Parathyroid adenoma (tissue), 2 donors: ENCODE measurements at regions not wholly inside any gene's neighbourhood (a gene's known extent, or its start where the extent isn't known, plus 50 kb on each side); places are given as distances from the start of the nearest gene placed in this dataset.

Experiments used
- H2AFZ ChIP-seq: fragments of 300-600 bp; sonication (generic); one replicate; pipeline ENCODE4 v1.7.0; 2017; ENCODE audit warnings: antibody characterized with exemption, mild to moderate bottlenecking
- H3K27ac ChIP-seq: fragments of 300-600 bp; sonication (generic); one replicate; pipeline ENCODE4 v1.7.0; 2017
- H3K27me3 ChIP-seq: fragments of 300-600 bp; sonication (generic); one replicate; pipeline ENCODE4 v1.7.0; 2017; ENCODE audit warnings: low read length; ENCODE audit not compliant: control insufficient read depth, insufficient read depth
- H3K36me3 ChIP-seq: fragments of 300-600 bp; sonication (generic); one replicate; pipeline ENCODE4 v1.7.0; 2017; ENCODE audit warnings: low read length; ENCODE audit not compliant: control insufficient read depth, insufficient read depth
- H3K4me1 ChIP-seq: fragments of 300-600 bp; sonication (generic); one replicate; pipeline ENCODE4 v1.7.0; 2017; ENCODE audit warnings: control low read depth
- H3K4me2 ChIP-seq: fragments of 300-600 bp; sonication (generic); one replicate; pipeline ENCODE4 v1.7.0; 2017; ENCODE audit warnings: low read length
- H3K4me3 ChIP-seq: fragments of 300-600 bp; sonication (generic); one replicate; pipeline ENCODE4 v1.7.0; 2017; ENCODE audit warnings: low read depth, low read length
- H3K79me2 ChIP-seq: fragments of 300-600 bp; sonication (generic); one replicate; pipeline ENCODE4 v1.7.0; 2017; ENCODE audit warnings: control low read depth
- H3K9ac ChIP-seq: fragments of 300-600 bp; sonication (generic); one replicate; pipeline ENCODE4 v1.7.0; 2017; ENCODE audit warnings: mild to moderate bottlenecking
- H3K9me3 ChIP-seq: fragments of 300-600 bp; sonication (generic); one replicate; pipeline ENCODE4 v1.7.0; 2017; ENCODE audit warnings: low read length; ENCODE audit not compliant: control insufficient read depth
- TF ChIP-seq, protein P1 (sequence below): fragments of 300-600 bp; sonication (generic); IDR thresholded peaks from one replicate; pipeline ENCODE4 v1.7.0; 2017; ENCODE audit warnings: antibody characterized with exemption, mild to moderate bottlenecking
- donor health status: primary hyperparathyroidism.

DNA sequence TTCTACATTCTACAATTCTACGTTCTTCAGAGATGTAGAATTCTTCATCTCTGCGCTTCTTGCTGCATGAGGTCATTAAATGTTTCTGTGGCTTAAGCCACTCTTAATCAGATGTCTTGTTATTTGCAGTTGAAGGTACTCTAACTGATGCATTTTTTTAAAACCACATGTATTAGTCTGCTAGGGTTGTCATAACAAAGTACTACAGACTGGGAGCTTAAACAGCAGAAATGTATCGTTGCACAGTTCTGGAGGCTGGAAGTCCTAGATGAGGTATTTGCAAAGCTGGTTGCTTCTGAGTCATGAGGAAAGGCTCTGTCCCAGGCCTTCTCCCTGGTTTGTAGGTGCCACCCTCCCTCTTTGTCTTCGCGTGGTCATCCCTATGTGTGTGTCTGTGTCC, 176.3 kb upstream of the GLI2 start:
- Histone ChIP-seq H3K27me3 (no peaks in the 10 kb centered on the region), H3K4me2 (no peak overlapping the region), H3K79me2 (no peaks in the 10 kb centered on the region), H3K9ac (no peak overlapping the region), H3K9me3 (no peaks in the 10 kb centered on the region), H3K4me1 (no peaks in the 10 kb centered on the region), H2AFZ (no peak overlapping the region), H3K27ac (no peak overlapping the region), H3K36me3 (no peaks in the 10 kb centered on the region), H3K4me3 (no peak overlapping the region)
- TF ChIP-seq, protein P1, sequence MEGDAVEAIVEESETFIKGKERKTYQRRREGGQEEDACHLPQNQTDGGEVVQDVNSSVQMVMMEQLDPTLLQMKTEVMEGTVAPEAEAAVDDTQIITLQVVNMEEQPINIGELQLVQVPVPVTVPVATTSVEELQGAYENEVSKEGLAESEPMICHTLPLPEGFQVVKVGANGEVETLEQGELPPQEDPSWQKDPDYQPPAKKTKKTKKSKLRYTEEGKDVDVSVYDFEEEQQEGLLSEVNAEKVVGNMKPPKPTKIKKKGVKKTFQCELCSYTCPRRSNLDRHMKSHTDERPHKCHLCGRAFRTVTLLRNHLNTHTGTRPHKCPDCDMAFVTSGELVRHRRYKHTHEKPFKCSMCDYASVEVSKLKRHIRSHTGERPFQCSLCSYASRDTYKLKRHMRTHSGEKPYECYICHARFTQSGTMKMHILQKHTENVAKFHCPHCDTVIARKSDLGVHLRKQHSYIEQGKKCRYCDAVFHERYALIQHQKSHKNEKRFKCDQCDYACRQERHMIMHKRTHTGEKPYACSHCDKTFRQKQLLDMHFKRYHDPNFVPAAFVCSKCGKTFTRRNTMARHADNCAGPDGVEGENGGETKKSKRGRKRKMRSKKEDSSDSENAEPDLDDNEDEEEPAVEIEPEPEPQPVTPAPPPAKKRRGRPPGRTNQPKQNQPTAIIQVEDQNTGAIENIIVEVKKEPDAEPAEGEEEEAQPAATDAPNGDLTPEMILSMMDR: no peak

DNA sequence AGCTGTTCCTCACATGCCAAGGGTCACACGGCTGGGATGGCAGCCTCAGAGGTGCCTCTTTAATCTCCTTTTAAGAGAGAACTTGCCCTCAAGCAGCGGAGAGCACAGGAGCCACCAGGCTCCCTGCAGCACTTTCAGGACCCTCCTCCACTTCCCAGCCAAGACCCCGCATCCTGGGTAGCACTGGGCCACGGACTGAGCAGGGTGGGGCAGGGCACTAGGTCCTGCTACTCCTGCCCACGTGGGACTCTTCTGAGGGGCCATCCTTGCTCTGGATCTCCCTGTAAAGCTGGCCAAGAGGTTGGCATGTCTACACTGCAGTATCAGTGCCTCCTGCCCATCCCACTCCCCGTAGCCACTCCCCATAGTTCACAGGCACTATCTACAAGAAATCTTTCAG, 175.3 kb upstream of the GLI2 start:
- no peaks in the 10 kb centered on the region for H3K27me3 ChIP-seq
- TF ChIP-seq, protein P1: no peak
- no peak overlapping the region for H2AFZ ChIP-seq
- no peak overlapping the region for H3K9ac ChIP-seq
- no peaks in the 10 kb centered on the region for H3K79me2 ChIP-seq
- H3K4me1 ChIP-seq: no peaks in the 10 kb centered on the region
- H3K36me3 ChIP-seq: no peaks in the 10 kb centered on the region
- no peaks in the 10 kb centered on the region for H3K9me3 ChIP-seq
- no peak overlapping the region for H3K27ac ChIP-seq
- no peak overlapping the region for H3K4me2 ChIP-seq
- no peak overlapping the region for H3K4me3 ChIP-seq

DNA sequence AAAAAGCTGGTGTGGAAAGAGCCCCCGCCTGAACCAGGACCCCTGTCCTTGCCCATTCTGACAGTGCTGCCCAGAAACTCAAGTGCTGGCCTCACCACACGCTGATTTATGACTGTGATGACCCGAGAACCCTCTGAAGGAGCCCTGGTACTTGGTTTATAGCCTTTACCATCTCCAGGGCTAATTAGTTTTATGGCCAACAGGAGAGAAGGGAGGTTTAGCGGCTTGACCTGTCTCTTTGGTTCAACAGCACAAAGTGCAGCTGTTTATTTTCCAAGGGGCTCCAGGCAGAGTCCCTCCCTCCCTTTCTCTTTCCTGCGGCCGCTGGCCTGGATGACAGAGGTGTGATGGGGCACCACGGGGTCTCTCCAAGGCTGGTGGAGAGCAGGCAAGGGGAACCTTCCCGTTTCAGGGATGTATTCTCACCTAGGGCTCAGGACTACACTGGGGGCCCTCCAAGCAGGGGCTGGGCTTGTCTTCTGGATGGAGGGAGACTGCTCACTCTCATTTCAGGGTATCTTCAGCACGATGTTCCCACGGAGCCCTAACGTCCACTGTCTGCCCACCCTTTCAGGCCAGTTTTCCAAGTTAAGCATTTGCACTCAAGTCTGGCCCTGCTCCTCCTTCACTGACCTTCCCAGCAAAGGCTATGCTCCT, 174.2 kb upstream of the GLI2 start:
- TF ChIP-seq, protein P1: no peak
- H3K9me3 ChIP-seq: no peaks in the 10 kb centered on the region
- no peaks in the 10 kb centered on the region for H3K79me2 ChIP-seq
- no peak overlapping the region for H2AFZ ChIP-seq
- no peaks in the 10 kb centered on the region for H3K4me1 ChIP-seq
- H3K4me2 ChIP-seq: no peak overlapping the region
- no peak overlapping the region for H3K4me3 ChIP-seq
- no peak overlapping the region for H3K9ac ChIP-seq
- no peaks in the 10 kb centered on the region for H3K27me3 ChIP-seq
- H3K36me3 ChIP-seq: no peaks in the 10 kb centered on the region
- H3K27ac ChIP-seq: no peak overlapping the region

DNA sequence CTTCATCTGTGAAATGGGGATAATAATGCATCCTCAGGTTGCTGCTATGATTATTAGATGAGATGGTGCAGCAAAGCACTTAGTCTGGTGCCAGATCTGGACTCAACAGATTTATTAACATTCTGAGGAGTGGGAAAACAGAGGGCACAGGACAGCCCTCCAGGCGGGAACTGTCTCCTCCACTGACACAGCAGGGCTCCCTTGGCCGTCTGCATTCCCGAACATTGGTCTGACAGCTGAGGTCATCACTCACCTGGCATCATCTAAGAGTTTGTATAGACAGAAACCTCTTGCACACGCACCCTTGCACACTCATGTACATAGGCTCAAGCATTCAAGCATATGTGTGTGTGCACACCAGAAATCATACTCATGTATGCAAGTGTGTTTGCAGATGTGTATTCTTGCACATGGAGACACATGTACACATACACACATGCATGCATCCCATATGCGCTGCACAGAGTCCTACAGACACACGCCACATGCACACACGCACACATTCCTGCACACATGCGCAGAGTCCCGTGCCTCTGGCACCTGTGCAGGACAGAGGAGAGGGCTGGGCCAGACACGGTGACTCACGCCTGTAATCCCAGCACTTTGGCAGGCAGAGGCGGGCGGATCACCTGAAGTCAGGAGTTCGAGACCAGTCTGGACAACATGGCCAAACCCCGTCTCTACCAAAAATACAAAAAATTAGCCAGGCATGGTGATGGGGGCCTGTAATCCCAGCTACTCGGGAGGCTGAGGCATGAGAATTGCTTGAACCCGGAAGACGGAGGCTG, 173.3 kb upstream of the GLI2 start:
- no peaks in the 10 kb centered on the region for H3K4me1 ChIP-seq

More for the DNA sequence above, 173.3 kb upstream of the GLI2 start:
- Histone ChIP-seq H3K79me2 (no peaks in the 10 kb centered on the region), H3K4me2 (no peak overlapping the region), H3K27me3 (no peaks in the 10 kb centered on the region), H3K4me3 (no peak overlapping the region), H2AFZ (no peak overlapping the region), H3K9me3 (no peaks in the 10 kb centered on the region), H3K9ac (no peak overlapping the region), H3K27ac (no peak overlapping the region), H3K36me3 (no peaks in the 10 kb centered on the region)
- TF ChIP-seq, protein P1: no peak
